B cell (primary cell): ENCODE measurements at regions not wholly inside any gene's neighbourhood (a gene's known extent, or its start where the extent isn't known, plus 50 kb on each side); places are given as distances from the start of the nearest gene placed in this dataset.

ENCODE experiments used
- ATAC-seq: fragments of 200-7000 bp; cut with Tn5 transposase; one replicate; pipeline ENCODE4 v1.10.0; 2021; ENCODE audit warnings: low read depth, mild to moderate bottlenecking, moderate number of reproducible peaks, moderate library complexity
- CTCF ChIA-PET: fragments of 350-600 bp; sonication (Branson Sonifier 250); formaldehyde crosslinking; loops from one replicate; lab custom pipeline; 2021; ENCODE audit warnings: antibody characterized with exemption, inconsistent platforms; lab: Charles Lee
- POLR2A ChIA-PET: fragments of 350-600 bp; sonication (Branson Sonifier 250); formaldehyde crosslinking; loops from one replicate; lab custom pipeline; 2021; ENCODE audit warnings: antibody characterized with exemption; lab: Charles Lee
- DNase-seq: peaks from one replicate; pipeline ENCODE4 v3.0.0; 2013
- H2AFZ ChIP-seq: 2 replicates; pipeline ENCODE4 v1.6.1; 2012; ENCODE audit warnings: mild to moderate bottlenecking, low read depth, low read length; ENCODE audit not compliant: insufficient read depth, poor library complexity, severe bottlenecking
- H3K27ac ChIP-seq, 2 donors: 1 replicate in 1 of 2; 2 replicates in 1 of 2; pipeline ENCODE4 v1.5.1; 2012 to 2013; ENCODE audit warnings: low read length in 2 of 2, mild to moderate bottlenecking in 2 of 2, moderate library complexity in 1 of 2
- H3K27me3 ChIP-seq, 4 experiments: fragments of 200-600 bp in 1 of 4; sonication (generic) in 1 of 4; replicated peaks in 1 of 4; 1 replicate in 2 of 4; 2 replicates in 2 of 4; pipeline versions ENCODE4 v1.6.1 to v1.7.0; 2013 to 2016; ENCODE audit warnings: low read length in 3 of 4, mild to moderate bottlenecking in 2 of 4, mixed read lengths in 1 of 4, moderate library complexity in 1 of 4; ENCODE audit not compliant: insufficient read depth in 4 of 4, control insufficient read depth in 3 of 4; ENCODE audit errors: control extremely low read depth in 1 of 4
- H3K36me3 ChIP-seq, 2 experiments: replicated peaks in 1 of 2; 1 replicate in 1 of 2; 2 replicates in 1 of 2; pipeline versions ENCODE4 v1.6.1 to v1.7.1; 2013; ENCODE audit warnings: low read length in 1 of 2; ENCODE audit not compliant: insufficient read depth in 2 of 2, control insufficient read depth in 1 of 2; ENCODE audit errors: control extremely low read depth in 1 of 2, extremely low read depth in 1 of 2
- H3K4me1 ChIP-seq, 2 donors: fragments of 200-600 bp in 1 of 2; sonication (generic) in 1 of 2; 1 replicate in 1 of 2; 2 replicates in 1 of 2; pipeline versions ENCODE4 v1.5.1 to v1.6.1; 2013 to 2017; ENCODE audit warnings: low read length in 2 of 2; ENCODE audit not compliant: control insufficient read depth in 2 of 2, insufficient read depth in 2 of 2
- H3K4me2 ChIP-seq: replicated peaks from 2 replicates; pipeline ENCODE3; 2012; ENCODE audit warnings: mild to moderate bottlenecking, low read depth, low read length; ENCODE audit not compliant: poor library complexity, severe bottlenecking
- H3K4me3 ChIP-seq, 5 experiments: fragments of 200-600 bp in 1 of 5; sonication (generic) in 1 of 5; 1 replicate in 3 of 5; 2 replicates in 2 of 5; pipeline versions ENCODE4 v1.5.1 to v1.7.0; 2011 to 2016; ENCODE audit warnings: low read length in 4 of 5, mild to moderate bottlenecking in 4 of 5, low read depth in 2 of 5, control low read depth in 1 of 5, moderate library complexity in 1 of 5; ENCODE audit not compliant: insufficient read depth in 1 of 5; ENCODE audit errors: control extremely low read depth in 1 of 5, extremely low read depth in 1 of 5
- H3K79me2 ChIP-seq: fragments of 200-600 bp; sonication (generic); one replicate; pipeline ENCODE4 v1.6.0; 2016; ENCODE audit warnings: low read length; ENCODE audit not compliant: control insufficient read depth, insufficient read depth
- H3K9ac ChIP-seq: fragments of 200-600 bp; sonication (generic); 2 replicates; pipeline ENCODE4 v1.6.1; 2017; ENCODE audit warnings: mild to moderate bottlenecking, low read length, moderate library complexity
- H3K9me3 ChIP-seq, 3 donors: one replicate each; pipeline versions ENCODE4 v1.6.1 to v1.7.1; 2013; ENCODE audit warnings: low read length in 2 of 3; ENCODE audit not compliant: control insufficient read depth in 2 of 3, insufficient read depth in 1 of 3; ENCODE audit errors: control extremely low read depth in 1 of 3
- H4K20me1 ChIP-seq: 2 replicates; pipeline ENCODE4 v1.6.0; 2012; ENCODE audit warnings: mild to moderate bottlenecking, low read length; ENCODE audit not compliant: insufficient read depth, control insufficient read depth, poor library complexity, severe bottlenecking
- H3K27ac Mint-ChIP-seq: one replicate; pipeline ENCODE4 v1.8.0; 2021; ENCODE audit warnings: mixed read lengths
- H3K27me3 Mint-ChIP-seq: one replicate; pipeline ENCODE4 v1.8.0; 2021; ENCODE audit warnings: mixed read lengths
- H3K4me1 Mint-ChIP-seq: one replicate; pipeline ENCODE4 v1.8.0; 2021; ENCODE audit warnings: mixed read lengths
- H3K4me3 Mint-ChIP-seq: one replicate; pipeline ENCODE4 v1.8.0; 2021; ENCODE audit warnings: mixed read lengths
- H3K9me3 Mint-ChIP-seq: one replicate; pipeline ENCODE4 v1.8.0; 2022; ENCODE audit warnings: mixed read lengths; ENCODE audit not compliant: insufficient read depth
- EZH2 ChIP-seq: IDR thresholded peaks from 2 replicates; pipeline ENCODE4 v1.6.1; 2012; ENCODE audit warnings: borderline replicate concordance, low read depth, mild to moderate bottlenecking, moderate library complexity, low read length; ENCODE audit not compliant: insufficient read depth, poor library complexity, severe bottlenecking
- WGBS: methylation state at CpG from one replicate; pipeline ENCODE4 v1.1.5; 2013; ENCODE audit warnings: missing lambda C conversion rate; ENCODE audit not compliant: insufficient coverage; 5-methylcytosine and 5-hydroxymethylcytosine counted together
- intact Hi-C: fragments of 100-400 bp; cut with micrococcal nuclease; formaldehyde crosslinking; loops from one replicate; pipeline ENCODE4 v1.10.0; 2022
- TF ChIP-seq, protein P1 (sequence below): fragments of 200-600 bp; IDR thresholded peaks from one replicate; pipeline ENCODE4 v1.8.0; 2022; ENCODE audit warnings: antibody characterized with exemption, mild to moderate bottlenecking

DNA sequence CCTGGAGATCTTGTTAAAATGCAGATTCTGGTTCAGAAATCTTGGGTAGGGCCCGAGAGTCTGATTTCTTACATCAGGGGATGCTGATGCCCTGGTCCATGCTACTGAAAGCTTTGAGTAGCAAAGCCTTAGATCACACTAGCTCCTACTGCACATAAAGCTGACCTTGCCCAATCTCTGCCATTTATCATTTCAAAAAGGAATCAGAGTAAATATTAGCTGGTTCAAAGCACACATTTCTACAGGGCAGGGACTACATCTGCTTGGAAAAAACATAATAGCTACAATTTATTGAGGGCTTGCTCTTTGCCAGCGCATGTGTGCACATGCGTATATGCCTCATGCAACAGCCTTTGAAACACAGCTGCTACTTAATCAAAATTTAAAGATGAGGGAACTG lies 440.4 kb upstream of the ARID1B start:
- TF ChIP-seq, protein P1, sequence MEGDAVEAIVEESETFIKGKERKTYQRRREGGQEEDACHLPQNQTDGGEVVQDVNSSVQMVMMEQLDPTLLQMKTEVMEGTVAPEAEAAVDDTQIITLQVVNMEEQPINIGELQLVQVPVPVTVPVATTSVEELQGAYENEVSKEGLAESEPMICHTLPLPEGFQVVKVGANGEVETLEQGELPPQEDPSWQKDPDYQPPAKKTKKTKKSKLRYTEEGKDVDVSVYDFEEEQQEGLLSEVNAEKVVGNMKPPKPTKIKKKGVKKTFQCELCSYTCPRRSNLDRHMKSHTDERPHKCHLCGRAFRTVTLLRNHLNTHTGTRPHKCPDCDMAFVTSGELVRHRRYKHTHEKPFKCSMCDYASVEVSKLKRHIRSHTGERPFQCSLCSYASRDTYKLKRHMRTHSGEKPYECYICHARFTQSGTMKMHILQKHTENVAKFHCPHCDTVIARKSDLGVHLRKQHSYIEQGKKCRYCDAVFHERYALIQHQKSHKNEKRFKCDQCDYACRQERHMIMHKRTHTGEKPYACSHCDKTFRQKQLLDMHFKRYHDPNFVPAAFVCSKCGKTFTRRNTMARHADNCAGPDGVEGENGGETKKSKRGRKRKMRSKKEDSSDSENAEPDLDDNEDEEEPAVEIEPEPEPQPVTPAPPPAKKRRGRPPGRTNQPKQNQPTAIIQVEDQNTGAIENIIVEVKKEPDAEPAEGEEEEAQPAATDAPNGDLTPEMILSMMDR, result no peak
- no peak for TF ChIP-seq EZH2
- H3K4me3 Mint-ChIP-seq, result no peak overlapping the region

GRCh38 chr6:156336089-156336488 lies 441.1 kb upstream of the ARID1B start:
- Mint-ChIP-seq H3K4me3 (no peak overlapping the region), H3K4me1 (peaks cover 4% of the 10 kb centered on the region), H3K9me3 (peaks cover 7% of the 10 kb centered on the region), H3K27ac (no peak overlapping the region), H3K27me3 (peaks cover 6% of the 10 kb centered on the region)
- Histone ChIP-seq H4K20me1 (no peaks in the 10 kb centered on the region), H3K79me2 (no peaks in the 10 kb centered on the region), H2AFZ (no peak overlapping the region), H3K27ac (no peak overlapping the region), H3K27me3 (peaks cover 0 to 3% (median 1%) of the 10 kb centered on the region in 4 experiments), H3K9ac (no peak overlapping the region), H3K9me3 (peaks cover 0 to 10% (median 5%) of the 10 kb centered on the region in 3 donors), H3K36me3 (no peaks in the 10 kb centered on the region), H3K4me2 (no peak overlapping the region), H3K4me1 (peaks cover 0 to 4% of the 10 kb centered on the region in 2 donors), H3K4me3 (no peak overlapping the region)
- ATAC-seq, result peak; percentile 17
- 70% methylated on average over 4 of the region's 5 CpGs for WGBS
- POLR2A ChIA-PET, result no interaction called here
- CTCF ChIA-PET, result interaction anchor here (1.2 kb wide), 1 partner anchor 18 kb away, joined by 3 read pairs; no protein-coding TSS in a partner anchor
- DNase-seq, result no peak
- TF ChIP-seq, protein P1, result no peak
- TF ChIP-seq EZH2, result no peak
- intact Hi-C loops, result no loop called here

More for the DNA sequence above, 440.4 kb upstream of the ARID1B start:
- Histone ChIP-seq H3K27ac (no peak overlapping the region), H3K9ac (no peak overlapping the region), H2AFZ (no peak overlapping the region), H3K36me3 (no peaks in the 10 kb centered on the region), H4K20me1 (no peaks in the 10 kb centered on the region), H3K4me2 (no peak overlapping the region), H3K79me2 (no peaks in the 10 kb centered on the region), H3K4me1 (peaks cover 0 to 4% of the 10 kb centered on the region in 2 donors), H3K4me3 (no peak overlapping the region), H3K27me3 (peaks cover 0 to 3% (median 1%) of the 10 kb centered on the region in 4 experiments), H3K9me3 (peaks cover 0 to 10% (median 5%) of the 10 kb centered on the region in 3 donors)
- H3K27me3 Mint-ChIP-seq, result peaks cover 6% of the 10 kb centered on the region
- peaks cover 4% of the 10 kb centered on the region for H3K4me1 Mint-ChIP-seq
- ATAC-seq (no peak), DNase-seq (no peak)
- intact Hi-C loops, result no loop called here
- ChIA-PET CTCF (no interaction called here), POLR2A (no interaction called here)
- WGBS, result 100% methylated on average over 1 of the region's 3 CpGs
- H3K9me3 Mint-ChIP-seq, result peaks cover 7% of the 10 kb centered on the region
- no peak overlapping the region for H3K27ac Mint-ChIP-seq
